ENCODE measurements at regions not wholly inside any gene's neighbourhood (a gene's known extent, or its start where the extent isn't known, plus 50 kb on each side); places are given as distances from the start of the nearest gene placed in this dataset.

- no peak for TF ChIP-seq POLR2AphosphoS5 (IDR thresholded peaks at IDR 0.05; ENCODE audit: low read depth, low read length)
- TF ChIP-seq REST (IDR thresholded peaks at IDR 0.05; ENCODE audit: insufficient read depth in 1 of 2, low read depth in 2 of 2, low read length in 1 of 2) = no peak
- no peak for TF ChIP-seq SIN3A (IDR thresholded peaks at IDR 0.05; ENCODE audit: borderline replicate concordance, insufficient read depth, low read depth, low read length)
- in situ Hi-C loops (cut with HindIII; ENCODE audit: low pct_unique_long_range_greater_than_20kb, low sequenced_read_pairs) (no loop called here), intact Hi-C loops (cut with micrococcal nuclease; ENCODE audit: unreplicated experiment) (no loop called here)
- no peak for ATAC-seq
- Histone ChIP-seq H3K4me3 (ENCODE audit: low read depth in 2 of 2, low read length in 2 of 2) (no peak overlapping the region), H3K4me1 (ENCODE audit: control insufficient read depth, insufficient read depth, low read length) (peaks cover 4% of the 10 kb centered on the region), H3K36me3 (ENCODE audit: control insufficient read depth, insufficient read depth, low read length) (no peaks in the 10 kb centered on the region), H3K9me3 (ENCODE audit: control insufficient read depth, insufficient read depth, low read depth, low read length) (peaks cover 3% of the 10 kb centered on the region; the same call in 1 of the 2 replicates), H3K27ac (ENCODE audit: low read length) (no peak overlapping the region), H3K27me3 (ENCODE audit: control insufficient read depth, insufficient read depth, low read length) (no peaks in the 10 kb centered on the region)
- DNase-seq (ENCODE audit: low read depth, low spot score) = no peak
- ChIA-PET CTCF (no interaction called here), POLR2A (no interaction called here)
- BruUV-seq (replicated peaks) = no TSS peak
Measured at GRCh38 chr20:56793916-56794315, 164.8 kb downstream of the TFAP2C start.

DNA sequence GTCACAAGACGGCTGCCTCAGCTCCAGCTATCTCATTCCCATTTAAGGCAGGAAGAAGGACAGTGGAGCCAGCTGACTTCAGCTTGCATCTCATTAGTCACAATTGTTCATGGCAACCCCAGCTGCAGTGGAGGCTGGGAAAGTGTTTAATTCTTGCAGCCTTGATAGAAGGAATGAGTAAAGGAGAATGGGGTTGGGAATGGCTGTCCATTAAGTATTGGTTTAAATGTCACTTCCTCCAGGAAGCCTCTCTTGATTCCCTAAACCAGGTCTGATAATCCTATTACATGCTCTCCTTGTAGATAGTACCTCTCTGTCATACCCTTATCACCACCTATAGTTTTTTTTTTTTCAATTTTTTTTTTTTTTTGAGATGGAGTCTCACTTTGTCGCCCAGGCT is 166.4 kb downstream of the TFAP2C start:
- no TSS peak for BruUV-seq (replicated peaks)
- Histone ChIP-seq H3K27ac (ENCODE audit: low read length) (no peak overlapping the region), H3K4me1 (ENCODE audit: control insufficient read depth, insufficient read depth, low read length) (no peaks in the 10 kb centered on the region; the same call in 1 of the 2 replicates), H3K36me3 (ENCODE audit: control insufficient read depth, insufficient read depth, low read length) (no peaks in the 10 kb centered on the region), H3K4me3 (ENCODE audit: low read depth in 2 of 2, low read length in 2 of 2) (no peak overlapping the region), H3K27me3 (ENCODE audit: control insufficient read depth, insufficient read depth, low read length) (no peaks in the 10 kb centered on the region), H3K9me3 (ENCODE audit: control insufficient read depth, insufficient read depth, low read depth, low read length) (peaks cover 8% of the 10 kb centered on the region; the same call in 1 of the 2 replicates)
- DNase-seq (ENCODE audit: low read depth, low spot score) (no peak), ATAC-seq (no peak)
- intact Hi-C loops (cut with micrococcal nuclease; ENCODE audit: unreplicated experiment) (no loop called here), in situ Hi-C loops (cut with HindIII; ENCODE audit: low pct_unique_long_range_greater_than_20kb, low sequenced_read_pairs) (no loop called here)
- TF ChIP-seq TCF7L2 (IDR thresholded peaks at IDR 0.05; ENCODE audit: low read depth, low read length) (no peak), SIN3A (IDR thresholded peaks at IDR 0.05; ENCODE audit: borderline replicate concordance, insufficient read depth, low read depth, low read length) (no peak), POLR2AphosphoS5 (IDR thresholded peaks at IDR 0.05; ENCODE audit: low read depth, low read length) (no peak)
- TF ChIP-seq, protein P1, sequence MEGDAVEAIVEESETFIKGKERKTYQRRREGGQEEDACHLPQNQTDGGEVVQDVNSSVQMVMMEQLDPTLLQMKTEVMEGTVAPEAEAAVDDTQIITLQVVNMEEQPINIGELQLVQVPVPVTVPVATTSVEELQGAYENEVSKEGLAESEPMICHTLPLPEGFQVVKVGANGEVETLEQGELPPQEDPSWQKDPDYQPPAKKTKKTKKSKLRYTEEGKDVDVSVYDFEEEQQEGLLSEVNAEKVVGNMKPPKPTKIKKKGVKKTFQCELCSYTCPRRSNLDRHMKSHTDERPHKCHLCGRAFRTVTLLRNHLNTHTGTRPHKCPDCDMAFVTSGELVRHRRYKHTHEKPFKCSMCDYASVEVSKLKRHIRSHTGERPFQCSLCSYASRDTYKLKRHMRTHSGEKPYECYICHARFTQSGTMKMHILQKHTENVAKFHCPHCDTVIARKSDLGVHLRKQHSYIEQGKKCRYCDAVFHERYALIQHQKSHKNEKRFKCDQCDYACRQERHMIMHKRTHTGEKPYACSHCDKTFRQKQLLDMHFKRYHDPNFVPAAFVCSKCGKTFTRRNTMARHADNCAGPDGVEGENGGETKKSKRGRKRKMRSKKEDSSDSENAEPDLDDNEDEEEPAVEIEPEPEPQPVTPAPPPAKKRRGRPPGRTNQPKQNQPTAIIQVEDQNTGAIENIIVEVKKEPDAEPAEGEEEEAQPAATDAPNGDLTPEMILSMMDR (IDR thresholded peaks at IDR 0.05) = no peak
- POLR2A ChIA-PET = no interaction called here
- CTCF ChIA-PET = no interaction called here

- intact Hi-C loops (cut with micrococcal nuclease; ENCODE audit: unreplicated experiment) (no loop called here), in situ Hi-C loops (cut with HindIII; ENCODE audit: low pct_unique_long_range_greater_than_20kb, low sequenced_read_pairs) (no loop called here)
- no peak overlapping the region for H3K4me3 ChIP-seq (ENCODE audit: low read depth in 2 of 2, low read length in 2 of 2)
- TF ChIP-seq REST (IDR thresholded peaks at IDR 0.05; ENCODE audit: insufficient read depth in 1 of 2, low read depth in 2 of 2, low read length in 1 of 2) = no peak
- TF ChIP-seq POLR2AphosphoS5 (IDR thresholded peaks at IDR 0.05; ENCODE audit: low read depth, low read length) = no peak
- TF ChIP-seq TCF7L2 (IDR thresholded peaks at IDR 0.05; ENCODE audit: low read depth, low read length) = no peak
- no peak for TF ChIP-seq SIN3A (IDR thresholded peaks at IDR 0.05; ENCODE audit: borderline replicate concordance, insufficient read depth, low read depth, low read length)
- TF ChIP-seq, protein P1 (IDR thresholded peaks at IDR 0.05) = no peak
- no peaks in the 10 kb centered on the region for H3K27me3 ChIP-seq (ENCODE audit: control insufficient read depth, insufficient read depth, low read length)
- CTCF ChIA-PET = no interaction called here
- peaks cover 8% of the 10 kb centered on the region; the same call in 1 of the 2 replicates for H3K9me3 ChIP-seq (ENCODE audit: control insufficient read depth, insufficient read depth, low read depth, low read length)
- H3K27ac ChIP-seq (ENCODE audit: low read length) = no peak overlapping the region
- POLR2A ChIA-PET = no interaction called here
- no peaks in the 10 kb centered on the region for H3K4me1 ChIP-seq (ENCODE audit: control insufficient read depth, insufficient read depth, low read length)
- no peak for ATAC-seq
- no peaks in the 10 kb centered on the region for H3K36me3 ChIP-seq (ENCODE audit: control insufficient read depth, insufficient read depth, low read length)
- BruUV-seq (replicated peaks) = no TSS peak
- DNase-seq (ENCODE audit: low read depth, low spot score) = no peak
Measured at GRCh38 chr20:56796345-56796744, 167.2 kb downstream of the TFAP2C start.
